ENCODE measurements at regions not wholly inside any gene's neighbourhood (a gene's known extent, or its start where the extent isn't known, plus 50 kb on each side); places are given as distances from the start of the nearest gene placed in this dataset.
"Not testable (repeated sequence)": the region's sequence is repeated elsewhere in the genome, so short reads cannot be mapped to it uniquely, and the experiment has no call there.

GRCh38 chr5:169531631-169532030 is 51.9 kb upstream of the SPDL1 start:
- DNase-seq (ENCODE audit: low spot score) (no peak), ATAC-seq (no peak)
- intact Hi-C loops (cut with DNase I), result no loop called here

- no peak for DNase-seq (ENCODE audit: low spot score)
- ATAC-seq, result peak; percentile 55
Observed at GRCh38 chr5:169527863-169528262, 55.7 kb upstream of the SPDL1 start.

GRCh38 chr5:169527066-169527465 is 56.5 kb upstream of the SPDL1 start:
- intact Hi-C loops (cut with DNase I), result no loop called here
- ATAC-seq, result no peak
- no peak for DNase-seq (ENCODE audit: low spot score)

More at GRCh38 chr5:169527863-169528262, 55.7 kb upstream of the SPDL1 start:
- intact Hi-C loops (cut with DNase I), result no loop called here

GRCh38 chr5:169522851-169523250 is 60.7 kb upstream of the SPDL1 start:
- DNase-seq (ENCODE audit: low spot score) (no peak), ATAC-seq (no peak)
- intact Hi-C loops (cut with DNase I), result no loop called here

- intact Hi-C loops (cut with DNase I), result no loop called here
- DNase-seq (ENCODE audit: low spot score), result no peak
- ATAC-seq, result no peak
Observed at GRCh38 chr5:169521366-169521983, 62.1 kb upstream of the SPDL1 start.

- ATAC-seq (no peak), DNase-seq (ENCODE audit: low spot score) (no peak)
- intact Hi-C loops (cut with DNase I), result no loop called here
Observed at GRCh38 chr5:169519358-169519757, 64.2 kb upstream of the SPDL1 start.

- intact Hi-C loops (cut with DNase I); ATAC-seq; DNase-seq (ENCODE audit: low spot score): not testable (repeated sequence)
Observed at GRCh38 chr5:169518779-169519178, 64.8 kb upstream of the SPDL1 start.

- DNase-seq (ENCODE audit: low spot score) (no peak), ATAC-seq (no peak)
- intact Hi-C loops (cut with DNase I), result no loop called here
Observed at GRCh38 chr5:169512385-169512784, 71.2 kb upstream of the SPDL1 start.

GRCh38 chr5:169511708-169512107 is 71.9 kb upstream of the SPDL1 start:
- DNase-seq (ENCODE audit: low spot score) (no peak), ATAC-seq (no peak)
- intact Hi-C loops (cut with DNase I), result no loop called here

GRCh38 chr5:169507051-169507450 is 76.5 kb upstream of the SPDL1 start:
- intact Hi-C loops (cut with DNase I), result no loop called here
- DNase-seq (ENCODE audit: low spot score) (no peak), ATAC-seq (peak; percentile 78)

- intact Hi-C loops (cut with DNase I), result no loop called here
- DNase-seq (ENCODE audit: low spot score), result no peak
- ATAC-seq, result no peak
Observed at GRCh38 chr5:169503886-169504285, 79.7 kb upstream of the SPDL1 start.

- DNase-seq (ENCODE audit: low spot score) (no peak), ATAC-seq (no peak)
- intact Hi-C loops (cut with DNase I), result no loop called here
Observed at GRCh38 chr5:169499990-169500505, 83.5 kb upstream of the SPDL1 start.

- intact Hi-C loops (cut with DNase I), result no loop called here
- DNase-seq (ENCODE audit: low spot score) (no peak), ATAC-seq (no peak)
Observed at GRCh38 chr5:169496878-169497277, 86.7 kb upstream of the SPDL1 start.

- ATAC-seq, result peak; percentile 28
- intact Hi-C loops (cut with DNase I), result no loop called here
- no peak for DNase-seq (ENCODE audit: low spot score)
Observed at GRCh38 chr5:169494941-169495548, 88.5 kb upstream of the SPDL1 start.

- DNase-seq (ENCODE audit: low spot score), result no peak
- intact Hi-C loops (cut with DNase I), result no loop called here
- ATAC-seq, result no peak
Observed at GRCh38 chr5:169494383-169494935, 89.1 kb upstream of the SPDL1 start.

GRCh38 chr5:169474226-169474625 is 109.3 kb upstream of the SPDL1 start:
- no peak for DNase-seq (ENCODE audit: low spot score)
- ATAC-seq, result no peak
- intact Hi-C loops (cut with DNase I), result no loop called here

- no peak for ATAC-seq
- intact Hi-C loops (cut with DNase I), result no loop called here
- no peak for DNase-seq (ENCODE audit: low spot score)
Observed at GRCh38 chr5:169472544-169472943, 111.0 kb upstream of the SPDL1 start.

- intact Hi-C loops (cut with DNase I), result no loop called here
- ATAC-seq (no peak), DNase-seq (ENCODE audit: low spot score) (no peak)
Observed at GRCh38 chr5:169471021-169471420, 112.6 kb upstream of the SPDL1 start.

GRCh38 chr5:169467041-169467771 is 116.4 kb upstream of the SPDL1 start:
- DNase-seq (ENCODE audit: low spot score) (no peak), ATAC-seq (no peak)
- intact Hi-C loops (cut with DNase I), result no loop called here

- DNase-seq (ENCODE audit: low spot score) (no peak), ATAC-seq (no peak)
- intact Hi-C loops (cut with DNase I), result no loop called here
Observed at GRCh38 chr5:169460896-169461295, 122.7 kb upstream of the SPDL1 start.

Measured in sciatic nerve (tissue), 2 donors.